Ureter (tissue), 1 donor: ENCODE measurements at regions not wholly inside any gene's neighbourhood (a gene's known extent, or its start where the extent isn't known, plus 50 kb on each side); places are given as distances from the start of the nearest gene placed in this dataset.

Experiments
- DNase-seq: peaks from one replicate; pipeline ENCODE4 v3.0.0-alpha.2; 2020; ENCODE audit warnings: low spot score
- donor health status: DM: yes; HTN: yes; CAD: no.

- peak; percentile 32 for DNase-seq
These were observed 55.6 kb upstream of the COL5A1 start for GRCh38 chr9:134585746-134586706.

- DNase-seq, result no peak
These were observed 51.9 kb upstream of the COL5A1 start for GRCh38 chr9:134589748-134590147.

- no peak for DNase-seq
These were observed 51.1 kb upstream of the COL5A1 start for GRCh38 chr9:134590240-134591081.

- no peak for DNase-seq
These were observed 50.5 kb upstream of the COL5A1 start for GRCh38 chr9:134591082-134591571.

- no peak for DNase-seq
These were observed 50.0 kb upstream of the COL5A1 start for GRCh38 chr9:134591573-134591981.
